Jurkat, Clone E6-1 (cell line): ENCODE measurements at regions not wholly inside any gene's neighbourhood (a gene's known extent, or its start where the extent isn't known, plus 50 kb on each side); places are given as distances from the start of the nearest gene placed in this dataset.
"Not testable (repeated sequence)": the region's sequence is repeated elsewhere in the genome, so short reads cannot be mapped to it uniquely, and the experiment has no call there.

Experiments
- DNase-seq: peaks from one replicate; pipeline ENCODE4 v3.0.0-alpha.2; 2011; ENCODE audit warnings: low read depth, low spot score
- H3K4me3 ChIP-seq: 2 replicates; pipeline ENCODE4 v1.5.1; 2011; ENCODE audit warnings: mild to moderate bottlenecking, low read length, control low read depth, moderate library complexity

DNA sequence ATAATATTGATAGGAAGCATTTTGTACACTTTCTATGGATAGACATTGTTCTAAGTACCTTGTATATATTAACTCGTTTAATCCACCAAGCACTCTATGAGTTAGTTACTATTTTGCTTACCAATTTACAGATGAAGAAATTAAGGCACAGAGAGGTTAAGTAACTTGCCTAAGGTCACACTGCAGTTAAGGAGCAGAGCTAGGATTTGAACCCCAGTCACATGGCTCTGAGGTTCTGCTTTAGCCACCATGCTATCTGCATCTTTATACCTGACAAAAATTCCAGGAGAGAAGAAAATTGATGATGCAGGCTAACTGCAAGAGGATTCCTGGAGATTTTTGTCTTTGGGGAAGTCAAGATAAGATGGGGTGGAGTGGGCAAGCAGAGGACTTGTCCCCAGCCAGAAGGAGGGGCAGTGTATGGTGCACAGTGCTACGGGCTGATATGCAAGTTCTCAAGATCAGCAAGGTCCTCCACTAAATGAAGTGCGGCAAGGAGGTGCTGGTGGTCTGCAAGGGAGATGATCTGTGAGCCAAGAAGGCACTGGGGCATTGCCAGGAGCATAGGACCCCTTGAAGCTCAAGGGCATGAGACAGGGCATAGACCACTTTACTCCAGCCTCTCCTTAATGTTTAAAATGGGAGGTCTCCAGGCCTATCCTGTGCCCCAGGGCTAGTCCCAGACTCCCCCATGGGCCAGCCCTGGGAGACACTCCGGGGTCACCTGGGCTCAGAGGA lies 430.6 kb downstream of the RPS24 start:
- DNase-seq: no peak
- H3K4me3 ChIP-seq: no peak overlapping the region

- DNase-seq: no peak
- H3K4me3 ChIP-seq: no peak overlapping the region
Observed at GRCh38 chr10:78464856-78465267, 431.2 kb downstream of the RPS24 start.

DNA sequence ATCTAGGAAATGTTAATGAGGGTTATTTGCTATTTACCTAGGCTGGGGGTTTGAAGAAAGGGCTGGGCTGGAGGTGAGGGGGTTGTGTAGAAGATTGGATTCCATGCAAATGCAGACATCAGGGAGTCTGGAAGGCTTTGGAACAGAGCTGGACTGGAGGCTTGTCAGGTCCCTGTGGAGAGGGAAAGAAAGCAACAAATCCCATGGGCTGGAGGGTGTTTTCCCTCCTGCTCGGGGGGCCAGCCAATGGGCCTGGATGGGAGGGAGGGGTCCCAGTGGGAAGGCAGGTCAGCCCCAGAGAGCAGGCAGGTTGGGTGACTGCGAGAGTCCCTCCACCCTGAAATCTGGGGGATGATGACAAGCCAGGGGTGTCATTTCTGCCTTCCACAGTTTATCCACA lies 431.8 kb downstream of the RPS24 start:
- no peak for DNase-seq
- no peak overlapping the region for H3K4me3 ChIP-seq

DNA sequence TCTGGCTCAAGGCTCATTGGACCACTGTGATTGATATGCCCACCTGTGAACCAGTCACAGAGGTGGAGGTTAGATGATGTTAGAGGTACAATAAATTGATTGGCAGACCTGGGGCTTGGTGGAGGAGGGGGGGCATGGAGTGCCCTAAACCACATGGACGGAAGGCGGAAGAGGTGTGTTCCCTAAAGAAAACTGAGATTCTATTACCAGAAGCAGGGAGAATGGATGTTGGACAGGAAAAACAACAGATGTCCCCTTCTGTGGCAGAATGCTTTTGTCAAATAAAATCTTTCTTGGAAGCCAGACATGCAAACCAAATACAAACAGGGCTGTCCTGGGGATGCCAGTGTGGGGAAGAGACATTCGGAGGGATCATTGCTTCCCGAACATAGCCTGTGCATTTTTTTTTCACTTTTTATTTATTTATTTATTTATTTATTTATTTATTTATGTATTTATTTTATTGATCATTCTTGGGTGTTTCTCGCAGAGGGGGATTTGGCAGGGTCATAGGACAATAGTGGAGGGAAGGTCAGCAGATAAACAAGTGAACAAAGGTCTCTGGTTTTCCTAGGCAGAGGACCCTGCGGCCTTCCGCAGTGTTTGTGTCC lies 433.9 kb downstream of the RPS24 start:
- H3K4me3 ChIP-seq: no peak overlapping the region
- no peak for DNase-seq

- not testable (repeated sequence) for H3K4me3 ChIP-seq, DNase-seq
Observed at GRCh38 chr10:78468731-78469130, 435.1 kb downstream of the RPS24 start.

- DNase-seq: no peak
- no peak overlapping the region for H3K4me3 ChIP-seq
Observed at GRCh38 chr10:78470267-78471103, 436.8 kb downstream of the RPS24 start.

GRCh38 chr10:78471326-78471722 lies 437.7 kb downstream of the RPS24 start:
- DNase-seq: no peak

GRCh38 chr10:78471723-78472550 lies 438.3 kb downstream of the RPS24 start:
- DNase-seq: no peak
- H3K4me3 ChIP-seq: no peak overlapping the region

More at GRCh38 chr10:78471326-78471722, 437.7 kb downstream of the RPS24 start:
- H3K4me3 ChIP-seq: no peak overlapping the region

- no peak for DNase-seq
- H3K4me3 ChIP-seq: no peak overlapping the region
Observed at GRCh38 chr10:78472551-78472890, 438.9 kb downstream of the RPS24 start.

DNA sequence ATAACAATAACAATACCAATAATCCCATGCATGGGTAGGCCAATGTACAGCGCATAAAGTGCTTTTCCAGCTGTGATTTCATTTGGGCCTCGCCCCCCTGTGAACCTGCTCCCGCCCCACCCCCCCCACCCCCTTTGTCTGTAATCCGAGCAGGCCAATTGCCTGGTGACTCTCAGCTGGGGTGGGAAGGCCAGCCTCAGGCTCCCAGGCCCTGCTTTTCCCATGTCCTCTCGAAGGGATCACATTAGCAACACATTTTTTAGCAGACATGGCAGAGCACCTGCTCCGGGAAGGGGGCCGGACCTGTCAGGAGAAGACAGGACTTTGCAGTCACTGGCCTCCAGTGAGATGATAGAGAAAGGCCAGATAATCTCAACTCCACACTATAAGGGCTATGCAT lies 439.3 kb downstream of the RPS24 start:
- no peak overlapping the region for H3K4me3 ChIP-seq
- DNase-seq: no peak

DNA sequence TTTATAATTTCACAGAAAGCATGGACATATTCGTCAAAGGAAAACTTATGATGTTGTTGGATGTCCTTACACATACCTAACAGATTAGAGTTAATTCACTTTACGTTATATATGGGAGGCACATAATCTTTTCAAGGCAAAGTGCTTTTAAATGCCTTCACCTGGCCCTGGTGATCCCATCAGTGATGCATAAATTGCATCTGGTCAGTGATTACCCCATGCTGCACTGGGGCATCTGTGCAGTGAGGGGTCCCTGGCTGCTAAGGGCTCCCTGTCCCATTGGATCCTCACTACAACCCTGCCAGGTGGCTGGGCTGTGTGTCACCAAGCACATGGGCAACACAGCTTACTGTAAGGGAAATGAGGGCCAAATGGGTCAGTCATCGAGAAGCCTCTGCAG lies 441.1 kb downstream of the RPS24 start:
- no peak for DNase-seq
- no peak overlapping the region for H3K4me3 ChIP-seq

DNA sequence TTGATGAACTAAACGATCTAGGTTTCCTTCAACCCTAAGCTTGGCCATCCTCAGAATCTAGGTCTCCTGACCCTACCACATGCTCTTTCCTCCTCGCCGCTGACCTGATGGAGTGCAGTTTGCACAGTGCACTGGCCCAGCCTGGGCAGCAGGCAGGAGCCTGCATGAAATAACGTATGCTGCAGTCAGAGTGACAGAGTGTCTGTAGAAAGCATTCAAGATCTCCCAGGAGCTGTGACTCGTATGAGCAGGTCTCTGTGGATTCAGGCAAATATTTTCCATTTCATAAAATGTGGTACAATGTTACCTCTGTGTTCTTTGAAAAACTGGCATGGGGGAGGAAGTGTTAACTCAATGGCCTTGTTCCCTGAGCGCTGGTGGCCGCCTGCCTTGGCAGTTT lies 441.8 kb downstream of the RPS24 start:
- DNase-seq: no peak
- H3K4me3 ChIP-seq: no peak overlapping the region

- no peak overlapping the region for H3K4me3 ChIP-seq
- DNase-seq: no peak
Observed at GRCh38 chr10:78476156-78476555, 442.5 kb downstream of the RPS24 start.

DNA sequence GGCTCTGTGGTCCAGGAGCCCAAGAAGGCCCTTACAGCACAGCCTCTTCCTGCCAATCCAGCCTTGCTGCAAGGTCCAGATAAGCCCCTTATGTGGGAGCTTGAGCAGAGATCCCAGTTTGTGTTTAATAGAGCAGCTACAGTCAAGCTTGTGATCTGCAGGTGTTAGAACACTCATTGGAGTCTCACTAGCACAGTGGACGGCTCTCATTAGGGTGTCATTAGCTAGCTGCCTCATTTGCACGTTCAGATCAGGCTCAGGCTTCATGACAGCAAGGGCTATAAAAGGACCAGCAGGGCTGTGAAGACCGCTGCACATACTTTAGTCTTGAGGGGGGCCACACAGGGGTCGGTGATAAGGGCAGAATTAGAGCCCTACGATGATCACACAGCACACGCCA lies 443.2 kb downstream of the RPS24 start:
- no peak overlapping the region for H3K4me3 ChIP-seq
- DNase-seq: no peak

- no peak for DNase-seq
- H3K4me3 ChIP-seq: no peak overlapping the region
Observed at GRCh38 chr10:78478919-78479318, 445.3 kb downstream of the RPS24 start.

DNA sequence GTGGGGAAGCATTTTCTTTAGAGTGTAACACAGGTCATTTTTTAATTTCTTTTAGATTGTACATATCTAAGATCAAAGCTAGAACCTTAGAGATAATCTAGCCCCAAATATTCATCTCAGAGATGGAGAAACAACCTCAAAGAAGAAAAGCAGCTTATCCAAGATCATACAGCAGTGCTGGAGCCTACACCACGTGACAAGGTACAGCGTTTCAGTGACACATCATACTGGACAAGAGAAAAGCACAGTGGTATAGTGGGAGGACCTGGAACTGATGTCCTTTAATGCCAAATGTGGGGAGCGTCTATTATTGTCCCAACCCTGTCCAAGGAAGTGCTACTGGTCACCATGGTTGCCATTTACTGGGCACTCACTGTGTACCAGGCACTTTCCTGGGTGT lies 445.8 kb downstream of the RPS24 start:
- no peak overlapping the region for H3K4me3 ChIP-seq
- DNase-seq: no peak

DNA sequence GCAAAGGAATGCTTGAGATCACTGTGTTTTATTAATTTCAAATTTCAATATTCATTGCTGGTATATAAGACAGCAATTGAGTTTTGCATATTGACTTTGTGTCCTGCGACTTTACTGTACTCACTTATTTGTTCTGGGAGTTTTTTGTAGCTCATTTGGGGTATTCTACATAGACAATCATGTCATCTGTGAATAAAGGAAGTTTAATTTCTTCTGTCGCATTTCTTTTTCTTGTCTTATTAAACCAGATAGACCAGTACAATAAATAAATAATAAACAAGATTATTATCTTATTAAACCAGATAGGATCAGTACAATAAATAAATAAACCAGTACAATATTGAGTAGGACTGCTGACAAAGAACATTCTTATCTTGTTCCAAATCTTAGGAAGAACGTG lies 448.2 kb downstream of the RPS24 start:
- no peak overlapping the region for H3K4me3 ChIP-seq
- DNase-seq: no peak

- H3K4me3 ChIP-seq: no peak overlapping the region
- no peak for DNase-seq
Observed at GRCh38 chr10:78483641-78484040, 450.0 kb downstream of the RPS24 start.

- no peak overlapping the region for H3K4me3 ChIP-seq
- DNase-seq: no peak
Observed at GRCh38 chr10:78489034-78489433, 455.4 kb downstream of the RPS24 start.
